Psoas muscle (tissue), 7 donors: ENCODE measurements at regions not wholly inside any gene's neighbourhood (a gene's known extent, or its start where the extent isn't known, plus 50 kb on each side); places are given as distances from the start of the nearest gene placed in this dataset.

Experiments used
- ATAC-seq, 4 donors: fragments of 200-7000 bp; cut with Tn5 transposase; one replicate each; pipeline ENCODE4 v1.9.1; 2020; ENCODE audit warnings: moderate library complexity in 3 of 4, mild to moderate bottlenecking in 2 of 4
- DNase-seq, 2 donors: peaks; one replicate each; pipeline ENCODE4 v3.0.0-alpha.2; 2020
- H3K27ac ChIP-seq: fragments of 200-600 bp; one replicate; pipeline ENCODE4 v1.8.0; 2022
- H3K27me3 ChIP-seq, 3 donors: fragments of 200-600 bp in 1 of 3; one replicate each; pipeline versions ENCODE4 v1.6.1 to v1.8.0; 2013 to 2022; ENCODE audit warnings: low read length in 2 of 3, mild to moderate bottlenecking in 2 of 3, moderate library complexity in 1 of 3; ENCODE audit not compliant: insufficient read depth in 3 of 3
- H3K36me3 ChIP-seq, 2 donors: fragments of 200-600 bp in 1 of 2; one replicate each; pipeline versions ENCODE4 v1.6.1 to v1.8.0; 2013 to 2022; ENCODE audit warnings: low read depth in 1 of 2, mild to moderate bottlenecking in 1 of 2, moderate library complexity in 1 of 2; ENCODE audit not compliant: insufficient read depth in 1 of 2
- H3K4me1 ChIP-seq: fragments of 200-600 bp; one replicate; pipeline ENCODE4 v1.8.0; 2022
- H3K4me3 ChIP-seq: fragments of 200-600 bp; one replicate; pipeline ENCODE4 v1.8.0; 2022; ENCODE audit warnings: mild to moderate bottlenecking
- H3K9me3 ChIP-seq: fragments of 200-600 bp; one replicate; pipeline ENCODE4 v1.8.0; 2022
- CTCF ChIP-seq: fragments of 200-600 bp; IDR thresholded peaks from one replicate; pipeline ENCODE4 v1.8.0; 2022; ENCODE audit warnings: antibody characterized with exemption
- WGBS, 3 donors: extraction: QIAGEN DNeasy Blood & Tissue Kit; methylation state at CpG; one replicate each; pipeline versions ENCODE4 v1.1.6 to v1.1.7; 2013; 5-methylcytosine and 5-hydroxymethylcytosine counted together
- intact Hi-C, 2 donors: fragments of 100-400 bp; cut with DNase I; formaldehyde crosslinking; loops; one replicate each; pipeline versions ENCODE4 v1.11.0 to v1.14.2; 2022
- donor health status: healthy with polysubstance abuse.
- donor health status: DM: no; HTN: no; CAD: no; lungs with moderate emphysema.
- donor health status: Bipolar disorder and iron deficiency.
- donor health status: healthy.
- donor health status: DM: yes; HTN: yes; CAD: no.
- donor health status: DM: no; HTN: no; CAD: no.
- donor health status: DM: yes; HTN: yes; CAD: no.

DNA sequence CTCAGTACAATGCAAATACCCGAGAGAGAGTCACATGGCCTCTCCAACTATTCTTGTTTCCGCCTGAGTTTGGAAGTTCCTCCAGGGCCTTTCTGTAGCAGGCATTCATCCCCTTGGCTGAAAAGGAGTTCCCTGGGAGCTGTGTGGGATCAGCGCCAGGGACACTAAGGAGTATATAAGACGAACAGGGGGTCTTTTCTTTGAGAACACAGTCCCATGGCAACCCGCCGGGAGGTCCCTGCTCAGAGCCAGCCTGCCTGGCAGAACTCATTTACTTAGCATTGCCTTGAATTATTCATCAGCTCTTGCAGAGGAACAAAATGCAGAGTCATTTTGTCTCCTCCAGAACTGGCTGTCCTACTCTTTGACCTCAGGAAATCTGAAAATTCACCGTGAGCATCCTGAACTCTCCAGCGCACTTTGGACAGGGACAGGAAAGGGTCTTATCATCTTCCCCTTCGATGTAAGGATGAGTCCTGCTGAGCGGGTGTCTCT lies 120.4 kb upstream of the OSMR start:
- no peaks in the 10 kb centered on the region for H3K27me3 ChIP-seq
- H3K36me3 ChIP-seq: no peaks in the 10 kb centered on the region
- H3K27ac ChIP-seq: no peak overlapping the region
- H3K9me3 ChIP-seq: no peaks in the 10 kb centered on the region
- ATAC-seq: no peak
- intact Hi-C loops: no loop called here
- no peak overlapping the region for H3K4me3 ChIP-seq
- H3K4me1 ChIP-seq: no peaks in the 10 kb centered on the region
- DNase-seq: no peak
- 65 to 75% (median 68%) methylated on average over 10 of the region's 10 CpGs for WGBS, 3 donors
- TF ChIP-seq CTCF: no peak

DNA sequence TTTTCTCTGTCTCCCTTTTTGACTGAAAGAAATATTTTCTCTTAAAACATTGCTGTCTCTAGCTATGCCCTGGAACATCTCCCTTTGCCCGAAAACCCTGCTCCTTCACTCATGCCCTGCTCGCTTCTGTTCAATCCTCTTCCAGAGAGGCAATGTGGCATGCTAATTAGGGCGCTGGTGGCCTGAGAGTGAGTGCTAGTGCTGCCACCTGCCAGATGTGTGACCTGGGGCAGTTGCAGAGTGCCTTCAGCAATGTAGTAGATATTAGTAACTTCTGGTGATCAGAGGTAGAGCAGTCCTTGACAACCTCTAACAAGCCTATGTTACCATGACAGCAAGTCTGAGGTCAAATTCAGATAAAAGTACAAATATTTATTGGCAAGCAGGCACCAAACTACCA lies 119.5 kb upstream of the OSMR start:
- no peaks in the 10 kb centered on the region for H3K27me3 ChIP-seq
- no peaks in the 10 kb centered on the region for H3K4me1 ChIP-seq
- 82 to 97% (median 96%) methylated on average over 3 of the region's 3 CpGs for WGBS, 3 donors
- H3K27ac ChIP-seq: no peak overlapping the region
- DNase-seq: no peak
- intact Hi-C loops: no loop called here
- ATAC-seq: no peak
- H3K4me3 ChIP-seq: no peak overlapping the region
- no peaks in the 10 kb centered on the region for H3K36me3 ChIP-seq
- no peaks in the 10 kb centered on the region for H3K9me3 ChIP-seq
- no peak for TF ChIP-seq CTCF

- Histone ChIP-seq H3K4me1 (no peaks in the 10 kb centered on the region), H3K27me3 (no peaks in the 10 kb centered on the region), H3K4me3 (no peak overlapping the region), H3K9me3 (no peaks in the 10 kb centered on the region), H3K36me3 (no peaks in the 10 kb centered on the region), H3K27ac (no peak overlapping the region)
- no peak for TF ChIP-seq CTCF
- intact Hi-C loops: no loop called here
- DNase-seq (no peak), ATAC-seq (no peak)
- 66 to 77% (median 67%) methylated on average over 3 of the region's 3 CpGs for WGBS, 3 donors
These were observed 117.8 kb upstream of the OSMR start for GRCh38 chr5:38728029-38728428.

DNA sequence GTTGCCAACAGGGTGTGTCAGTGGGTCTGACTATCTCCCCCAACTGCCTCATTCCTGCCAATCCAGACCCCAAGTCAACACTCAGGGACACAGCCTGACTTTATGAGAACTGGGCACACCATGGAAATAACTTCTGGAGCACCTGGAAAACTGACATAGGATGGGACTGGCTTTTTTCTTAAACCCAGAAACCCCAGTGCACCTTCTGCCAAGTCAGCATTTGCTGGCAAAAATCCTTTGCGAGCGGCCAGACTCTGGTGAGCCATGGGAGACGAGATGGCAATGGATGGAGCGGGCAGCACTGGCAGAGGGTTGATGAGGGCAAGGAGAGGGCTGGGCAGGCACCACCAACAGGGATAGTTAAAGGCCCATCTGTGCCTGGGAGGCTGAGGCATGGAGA lies 114.4 kb upstream of the OSMR start:
- H3K27me3 ChIP-seq: no peaks in the 10 kb centered on the region
- WGBS, 3 donors: 51 to 90% (median 54%) methylated on average over 4 of the region's 4 CpGs
- ATAC-seq: no peak
- H3K27ac ChIP-seq: no peak overlapping the region
- H3K4me3 ChIP-seq: no peak overlapping the region
- intact Hi-C loops: no loop called here
- no peaks in the 10 kb centered on the region for H3K4me1 ChIP-seq
- TF ChIP-seq CTCF: no peak
- DNase-seq: no peak
- no peaks in the 10 kb centered on the region for H3K36me3 ChIP-seq
- no peaks in the 10 kb centered on the region for H3K9me3 ChIP-seq

- Histone ChIP-seq H3K27me3 (no peaks in the 10 kb centered on the region), H3K36me3 (no peaks in the 10 kb centered on the region)
These were observed 111.5 kb upstream of the OSMR start for GRCh38 chr5:38734353-38734752.

More at GRCh38 chr5:38734353-38734752, 111.5 kb upstream of the OSMR start:
- 64 to 68% (median 65%) methylated on average over 4 of the region's 4 CpGs for WGBS, 3 donors
- intact Hi-C loops: no loop called here
- H3K9me3 ChIP-seq: no peaks in the 10 kb centered on the region
- H3K27ac ChIP-seq: no peak overlapping the region
- no peak for TF ChIP-seq CTCF
- ATAC-seq: no peak
- no peak overlapping the region for H3K4me3 ChIP-seq
- no peaks in the 10 kb centered on the region for H3K4me1 ChIP-seq
- no peak for DNase-seq
